Activated CD4-positive, alpha-beta T cell treated with anti-CD3 and anti-CD28 coated beads, Interleukin-2, amount 10 ng/mL, durations not matched to agents 7 days and 5 days (primary cell): ENCODE measurements at regions not wholly inside any gene's neighbourhood (a gene's known extent, or its start where the extent isn't known, plus 50 kb on each side); places are given as distances from the start of the nearest gene placed in this dataset.

Experiments used
- CTCF ChIA-PET: fragments of 350-600 bp; sonication (Branson Sonifier 250); formaldehyde crosslinking; loops from one replicate; lab custom pipeline; 2021; ENCODE audit warnings: antibody characterized with exemption; lab: Charles Lee
- POLR2A ChIA-PET: fragments of 350-600 bp; sonication (Branson Sonifier 250); formaldehyde crosslinking; loops from one replicate; lab custom pipeline; 2021; ENCODE audit warnings: antibody characterized with exemption; lab: Charles Lee
- DNase-seq: peaks from one replicate; pipeline ENCODE4 v3.0.0-alpha.2; 2020
- H3K27ac Mint-ChIP-seq: one replicate; pipeline ENCODE4 v1.8.0; 2021; ENCODE audit warnings: mild to moderate bottlenecking, moderate library complexity, mixed read lengths
- H3K27me3 Mint-ChIP-seq: one replicate; pipeline ENCODE4 v1.8.0; 2021; ENCODE audit warnings: mixed read lengths
- H3K36me3 Mint-ChIP-seq: one replicate; pipeline ENCODE4 v1.8.0; 2021; ENCODE audit warnings: low read depth, mixed read lengths
- H3K4me1 Mint-ChIP-seq: one replicate; pipeline ENCODE4 v1.8.0; 2021; ENCODE audit warnings: mixed read lengths
- H3K4me3 Mint-ChIP-seq: one replicate; pipeline ENCODE4 v1.8.0; 2021; ENCODE audit warnings: mild to moderate bottlenecking, moderate library complexity, mixed read lengths
- H3K9me3 Mint-ChIP-seq: one replicate; pipeline ENCODE4 v1.8.0; 2021; ENCODE audit warnings: mixed read lengths

GRCh38 chr13:84927442-84928169, 871.6 kb downstream of the SLITRK6 start:
- H3K4me1 Mint-ChIP-seq = no peaks in the 10 kb centered on the region
- H3K27me3 Mint-ChIP-seq = no peaks in the 10 kb centered on the region
- ChIA-PET CTCF (no interaction called here), POLR2A (no interaction called here)
- no peak for DNase-seq
- no peaks in the 10 kb centered on the region for H3K36me3 Mint-ChIP-seq
- H3K9me3 Mint-ChIP-seq = no peaks in the 10 kb centered on the region
- H3K27ac Mint-ChIP-seq = no peak overlapping the region
- H3K4me3 Mint-ChIP-seq = no peak overlapping the region

GRCh38 chr13:84925443-84925842, 873.8 kb downstream of the SLITRK6 start:
- CTCF ChIA-PET = no interaction called here
- H3K27me3 Mint-ChIP-seq = no peaks in the 10 kb centered on the region
- H3K4me1 Mint-ChIP-seq = no peaks in the 10 kb centered on the region
- H3K36me3 Mint-ChIP-seq = no peaks in the 10 kb centered on the region
- no peak overlapping the region for H3K27ac Mint-ChIP-seq
- no peak for DNase-seq
- POLR2A ChIA-PET = no interaction called here
- no peaks in the 10 kb centered on the region for H3K9me3 Mint-ChIP-seq
- no peak overlapping the region for H3K4me3 Mint-ChIP-seq

GRCh38 chr13:84923831-84924230, 875.4 kb downstream of the SLITRK6 start:
- no peak overlapping the region for H3K27ac Mint-ChIP-seq
- H3K4me1 Mint-ChIP-seq = no peaks in the 10 kb centered on the region
- no peak overlapping the region for H3K4me3 Mint-ChIP-seq
- ChIA-PET POLR2A (no interaction called here), CTCF (no interaction called here)
- H3K27me3 Mint-ChIP-seq = no peaks in the 10 kb centered on the region
- H3K36me3 Mint-ChIP-seq = no peaks in the 10 kb centered on the region
- DNase-seq = no peak
- no peaks in the 10 kb centered on the region for H3K9me3 Mint-ChIP-seq

- Mint-ChIP-seq H3K27me3 (no peaks in the 10 kb centered on the region), H3K36me3 (no peaks in the 10 kb centered on the region), H3K27ac (no peak overlapping the region), H3K9me3 (no peaks in the 10 kb centered on the region), H3K4me1 (no peaks in the 10 kb centered on the region), H3K4me3 (no peak overlapping the region)
- ChIA-PET POLR2A (no interaction called here), CTCF (no interaction called here)
- no peak for DNase-seq
Observed at GRCh38 chr13:84917252-84917878, 881.9 kb downstream of the SLITRK6 start.

- Mint-ChIP-seq H3K27ac (no peak overlapping the region), H3K36me3 (no peaks in the 10 kb centered on the region), H3K9me3 (no peaks in the 10 kb centered on the region), H3K4me1 (no peaks in the 10 kb centered on the region), H3K4me3 (no peak overlapping the region), H3K27me3 (no peaks in the 10 kb centered on the region)
- DNase-seq = no peak
- POLR2A ChIA-PET = no interaction called here
- CTCF ChIA-PET = no interaction called here
Observed at GRCh38 chr13:84912720-84913119, 886.5 kb downstream of the SLITRK6 start.

- Mint-ChIP-seq H3K27ac (no peak overlapping the region), H3K36me3 (no peaks in the 10 kb centered on the region), H3K9me3 (no peaks in the 10 kb centered on the region), H3K4me1 (no peaks in the 10 kb centered on the region), H3K4me3 (no peak overlapping the region), H3K27me3 (no peaks in the 10 kb centered on the region)
- DNase-seq = no peak
- ChIA-PET POLR2A (no interaction called here), CTCF (no interaction called here)
Observed at GRCh38 chr13:84910423-84910822, 888.8 kb downstream of the SLITRK6 start.

GRCh38 chr13:84903391-84903790, 895.8 kb downstream of the SLITRK6 start:
- Mint-ChIP-seq H3K27me3 (no peaks in the 10 kb centered on the region), H3K4me3 (no peak overlapping the region), H3K9me3 (no peaks in the 10 kb centered on the region), H3K27ac (no peak overlapping the region), H3K4me1 (no peaks in the 10 kb centered on the region), H3K36me3 (no peaks in the 10 kb centered on the region)
- ChIA-PET POLR2A (no interaction called here), CTCF (no interaction called here)
- no peak for DNase-seq

- no peaks in the 10 kb centered on the region for H3K36me3 Mint-ChIP-seq
- ChIA-PET POLR2A (no interaction called here), CTCF (no interaction called here)
- no peaks in the 10 kb centered on the region for H3K9me3 Mint-ChIP-seq
- no peak overlapping the region for H3K27ac Mint-ChIP-seq
- DNase-seq = no peak
- H3K27me3 Mint-ChIP-seq = no peaks in the 10 kb centered on the region
- no peak overlapping the region for H3K4me3 Mint-ChIP-seq
- H3K4me1 Mint-ChIP-seq = no peaks in the 10 kb centered on the region
Observed at GRCh38 chr13:84902243-84902642, 897.0 kb downstream of the SLITRK6 start.

GRCh38 chr13:84896128-84896527, 903.1 kb downstream of the SLITRK6 start:
- Mint-ChIP-seq H3K36me3 (no peaks in the 10 kb centered on the region), H3K27ac (no peak overlapping the region), H3K4me1 (no peaks in the 10 kb centered on the region), H3K9me3 (no peaks in the 10 kb centered on the region), H3K27me3 (no peaks in the 10 kb centered on the region), H3K4me3 (no peak overlapping the region)
- peak; percentile 50 for DNase-seq
- ChIA-PET CTCF (no interaction called here), POLR2A (no interaction called here)

- Mint-ChIP-seq H3K4me1 (no peaks in the 10 kb centered on the region), H3K27me3 (no peaks in the 10 kb centered on the region), H3K27ac (no peak overlapping the region), H3K36me3 (no peaks in the 10 kb centered on the region), H3K4me3 (no peak overlapping the region), H3K9me3 (no peaks in the 10 kb centered on the region)
- no peak for DNase-seq
- POLR2A ChIA-PET = no interaction called here
- CTCF ChIA-PET = no interaction called here
Observed at GRCh38 chr13:84894749-84895148, 904.5 kb downstream of the SLITRK6 start.

GRCh38 chr13:84885868-84886267, 913.4 kb downstream of the SLITRK6 start:
- no peaks in the 10 kb centered on the region for H3K9me3 Mint-ChIP-seq

GRCh38 chr13:84873951-84874350, 925.3 kb downstream of the SLITRK6 start:
- no peaks in the 10 kb centered on the region for H3K4me1 Mint-ChIP-seq
- no peak for DNase-seq
- H3K4me3 Mint-ChIP-seq = no peak overlapping the region
- H3K36me3 Mint-ChIP-seq = no peaks in the 10 kb centered on the region
- ChIA-PET CTCF (no interaction called here), POLR2A (no interaction called here)
- no peaks in the 10 kb centered on the region for H3K27me3 Mint-ChIP-seq
- H3K27ac Mint-ChIP-seq = no peak overlapping the region
- H3K9me3 Mint-ChIP-seq = no peaks in the 10 kb centered on the region

More at GRCh38 chr13:84885868-84886267, 913.4 kb downstream of the SLITRK6 start:
- no peak for DNase-seq
- Mint-ChIP-seq H3K27me3 (no peaks in the 10 kb centered on the region), H3K36me3 (no peaks in the 10 kb centered on the region), H3K4me1 (no peaks in the 10 kb centered on the region), H3K4me3 (no peak overlapping the region), H3K27ac (no peak overlapping the region)
- POLR2A ChIA-PET = no interaction called here
- CTCF ChIA-PET = no interaction called here

- Mint-ChIP-seq H3K27ac (no peak overlapping the region), H3K9me3 (no peaks in the 10 kb centered on the region), H3K36me3 (no peaks in the 10 kb centered on the region), H3K27me3 (no peaks in the 10 kb centered on the region), H3K4me3 (no peak overlapping the region), H3K4me1 (no peaks in the 10 kb centered on the region)
- ChIA-PET POLR2A (no interaction called here), CTCF (no interaction called here)
- no peak for DNase-seq
Observed at GRCh38 chr13:84870190-84870589, 929.0 kb downstream of the SLITRK6 start.

GRCh38 chr13:84867246-84867645, 932.0 kb downstream of the SLITRK6 start:
- CTCF ChIA-PET = no interaction called here
- Mint-ChIP-seq H3K9me3 (no peaks in the 10 kb centered on the region), H3K27ac (no peak overlapping the region)

More at GRCh38 chr13:84867246-84867645, 932.0 kb downstream of the SLITRK6 start:
- DNase-seq = no peak
- POLR2A ChIA-PET = no interaction called here
- Mint-ChIP-seq H3K4me3 (no peak overlapping the region), H3K27me3 (no peaks in the 10 kb centered on the region), H3K36me3 (no peaks in the 10 kb centered on the region), H3K4me1 (no peaks in the 10 kb centered on the region)
